DOHH2 (cell line): ENCODE measurements at regions not wholly inside any gene's neighbourhood (a gene's known extent, or its start where the extent isn't known, plus 50 kb on each side); places are given as distances from the start of the nearest gene placed in this dataset.

ENCODE experiments used
- CTCF ChIP-seq: fragments of 200-600 bp; sonication (generic); IDR thresholded peaks from one replicate; pipeline ENCODE4 v1.5.1; 2014; ENCODE audit warnings: antibody characterized with exemption, mild to moderate bottlenecking, low read depth, low read length; ENCODE audit not compliant: poor library complexity, severe bottlenecking
- EZH2phosphoT487 ChIP-seq: fragments of 200-600 bp; sonication (generic); IDR thresholded peaks from 2 replicates; pipeline ENCODE4 v1.6.1; 2017; ENCODE audit warnings: borderline replicate concordance, mild to moderate bottlenecking, antibody characterized with exemption, low read length, moderate library complexity, mixed read lengths

- TF ChIP-seq CTCF (no peak), EZH2phosphoT487 (no peak)
Observed at GRCh38 chr2:54382601-54383000, 73.5 kb upstream of the SPTBN1 start.
